ENCODE measurements at regions not wholly inside any gene's neighbourhood (a gene's known extent, or its start where the extent isn't known, plus 50 kb on each side); places are given as distances from the start of the nearest gene placed in this dataset.
"Not testable (repeated sequence)": the region's sequence is repeated elsewhere in the genome, so short reads cannot be mapped to it uniquely, and the experiment has no call there.

GRCh38 chr5:51636973-51637372 is 253.7 kb downstream of the ISL1 start:
- in situ Hi-C loops (cut with HindIII; ENCODE audit: low pct_unique_long_range_greater_than_20kb, low sequenced_read_pairs); DNase-seq (ENCODE audit: low read depth): not testable (repeated sequence)

- DNase-seq (ENCODE audit: low read depth), result no peak
- in situ Hi-C loops (cut with HindIII; ENCODE audit: low pct_unique_long_range_greater_than_20kb, low sequenced_read_pairs), result no loop called here
Observed at GRCh38 chr5:51644976-51645375, 261.7 kb downstream of the ISL1 start.

GRCh38 chr5:51646482-51646881 is 263.2 kb downstream of the ISL1 start:
- in situ Hi-C loops (cut with HindIII; ENCODE audit: low pct_unique_long_range_greater_than_20kb, low sequenced_read_pairs), result no loop called here

GRCh38 chr5:51650824-51651223 is 267.6 kb downstream of the ISL1 start:
- no peak for DNase-seq (ENCODE audit: low read depth)
- in situ Hi-C loops (cut with HindIII; ENCODE audit: low pct_unique_long_range_greater_than_20kb, low sequenced_read_pairs), result no loop called here

More at GRCh38 chr5:51646482-51646881, 263.2 kb downstream of the ISL1 start:
- DNase-seq (ENCODE audit: low read depth), result no peak

GRCh38 chr5:51651476-51651875 is 268.2 kb downstream of the ISL1 start:
- in situ Hi-C loops (cut with HindIII; ENCODE audit: low pct_unique_long_range_greater_than_20kb, low sequenced_read_pairs), result no loop called here
- DNase-seq (ENCODE audit: low read depth), result peak; percentile 65

- in situ Hi-C loops (cut with HindIII; ENCODE audit: low pct_unique_long_range_greater_than_20kb, low sequenced_read_pairs), result no loop called here
- peak; percentile 51 for DNase-seq (ENCODE audit: low read depth)
Observed at GRCh38 chr5:51651889-51652288, 268.6 kb downstream of the ISL1 start.

- DNase-seq (ENCODE audit: low read depth), result peak; percentile 54
- in situ Hi-C loops (cut with HindIII; ENCODE audit: low pct_unique_long_range_greater_than_20kb, low sequenced_read_pairs), result no loop called here
Observed at GRCh38 chr5:51652980-51653379, 269.7 kb downstream of the ISL1 start.

GRCh38 chr5:51657340-51658240 is 274.3 kb downstream of the ISL1 start:
- peak; percentile 3 for DNase-seq (ENCODE audit: low read depth)
- in situ Hi-C loops (cut with HindIII; ENCODE audit: low pct_unique_long_range_greater_than_20kb, low sequenced_read_pairs), result no loop called here

- no peak for DNase-seq (ENCODE audit: low read depth)
- in situ Hi-C loops (cut with HindIII; ENCODE audit: low pct_unique_long_range_greater_than_20kb, low sequenced_read_pairs), result no loop called here
Observed at GRCh38 chr5:51661646-51662265, 278.5 kb downstream of the ISL1 start.

GRCh38 chr5:51664491-51665250 is 281.4 kb downstream of the ISL1 start:
- in situ Hi-C loops (cut with HindIII; ENCODE audit: low pct_unique_long_range_greater_than_20kb, low sequenced_read_pairs), result no loop called here

GRCh38 chr5:51665251-51665593 is 282.0 kb downstream of the ISL1 start:
- in situ Hi-C loops (cut with HindIII; ENCODE audit: low pct_unique_long_range_greater_than_20kb, low sequenced_read_pairs), result no loop called here
- DNase-seq (ENCODE audit: low read depth), result no peak

More at GRCh38 chr5:51664491-51665250, 281.4 kb downstream of the ISL1 start:
- no peak for DNase-seq (ENCODE audit: low read depth)

- in situ Hi-C loops (cut with HindIII; ENCODE audit: low pct_unique_long_range_greater_than_20kb, low sequenced_read_pairs), result no loop called here
- DNase-seq (ENCODE audit: low read depth), result no peak
Observed at GRCh38 chr5:51669095-51669494, 285.8 kb downstream of the ISL1 start.

- in situ Hi-C loops (cut with HindIII; ENCODE audit: low pct_unique_long_range_greater_than_20kb, low sequenced_read_pairs), result no loop called here
- no peak for DNase-seq (ENCODE audit: low read depth)
Observed at GRCh38 chr5:51678330-51678729, 295.1 kb downstream of the ISL1 start.

- DNase-seq (ENCODE audit: low read depth), result no peak
- in situ Hi-C loops (cut with HindIII; ENCODE audit: low pct_unique_long_range_greater_than_20kb, low sequenced_read_pairs), result no loop called here
Observed at GRCh38 chr5:51679286-51679685, 296.0 kb downstream of the ISL1 start.

GRCh38 chr5:51684794-51685355 is 301.6 kb downstream of the ISL1 start:
- in situ Hi-C loops (cut with HindIII; ENCODE audit: low pct_unique_long_range_greater_than_20kb, low sequenced_read_pairs), result no loop called here
- no peak for DNase-seq (ENCODE audit: low read depth)

- no peak for DNase-seq (ENCODE audit: low read depth)
- in situ Hi-C loops (cut with HindIII; ENCODE audit: low pct_unique_long_range_greater_than_20kb, low sequenced_read_pairs), result no loop called here
Observed at GRCh38 chr5:51685419-51685818, 302.2 kb downstream of the ISL1 start.

- in situ Hi-C loops (cut with HindIII; ENCODE audit: low pct_unique_long_range_greater_than_20kb, low sequenced_read_pairs), result no loop called here
- no peak for DNase-seq (ENCODE audit: low read depth)
Observed at GRCh38 chr5:51686622-51687021, 303.4 kb downstream of the ISL1 start.

- in situ Hi-C loops (cut with HindIII; ENCODE audit: low pct_unique_long_range_greater_than_20kb, low sequenced_read_pairs), result no loop called here
- no peak for DNase-seq (ENCODE audit: low read depth)
Observed at GRCh38 chr5:51691538-51692079, 308.4 kb downstream of the ISL1 start.
